Adrenal gland (tissue), 5 donors: ENCODE measurements at regions not wholly inside any gene's neighbourhood (a gene's known extent, or its start where the extent isn't known, plus 50 kb on each side); places are given as distances from the start of the nearest gene placed in this dataset.

ENCODE experiments used
- CTCF ChIP-seq, 6 experiments: fragments of 450-650 bp in 4 of 6; fragments of 200-600 bp in 2 of 6; sonication (generic) in 1 of 6; IDR thresholded peaks; 1 replicate in 5 of 6; 2 replicates in 1 of 6; pipeline versions ENCODE4 v1.5.1 to v1.8.0; 2016 to 2021; ENCODE audit warnings: antibody characterized with exemption in 6 of 6, mild to moderate bottlenecking in 2 of 6, moderate library complexity in 1 of 6
- POLR2A ChIP-seq, 2 donors: fragments of 450-650 bp; IDR thresholded peaks; one replicate each; pipeline ENCODE4 v1.6.1; 2017; ENCODE audit warnings: antibody characterized with exemption in 2 of 2, mild to moderate bottlenecking in 2 of 2, moderate library complexity in 1 of 2
- donor health status: DM: no; HTN: no; CAD: no.

- no peak for TF ChIP-seq POLR2A (IDR thresholded peaks at IDR 0.05)
- TF ChIP-seq CTCF (IDR thresholded peaks at IDR 0.05), result no peak
Observed at GRCh38 chr18:46315161-46315560, 211.0 kb downstream of the HAUS1 start.
